Fibroblast of skin of left biceps (primary cell): ENCODE measurements at regions not wholly inside any gene's neighbourhood (a gene's known extent, or its start where the extent isn't known, plus 50 kb on each side); places are given as distances from the start of the nearest gene placed in this dataset.

Experiments
- DNase-seq, 2 experiments: peaks; one replicate each; pipeline ENCODE4 v3.0.0-alpha.2; 2013; ENCODE audit warnings: low read depth in 2 of 2

GRCh38 chr5:81914696-81915095, 57.1 kb upstream of the ATG10 start:
- no peak for DNase-seq

- DNase-seq = no peak
Observed at GRCh38 chr5:81912933-81913332, 58.9 kb upstream of the ATG10 start.

DNA sequence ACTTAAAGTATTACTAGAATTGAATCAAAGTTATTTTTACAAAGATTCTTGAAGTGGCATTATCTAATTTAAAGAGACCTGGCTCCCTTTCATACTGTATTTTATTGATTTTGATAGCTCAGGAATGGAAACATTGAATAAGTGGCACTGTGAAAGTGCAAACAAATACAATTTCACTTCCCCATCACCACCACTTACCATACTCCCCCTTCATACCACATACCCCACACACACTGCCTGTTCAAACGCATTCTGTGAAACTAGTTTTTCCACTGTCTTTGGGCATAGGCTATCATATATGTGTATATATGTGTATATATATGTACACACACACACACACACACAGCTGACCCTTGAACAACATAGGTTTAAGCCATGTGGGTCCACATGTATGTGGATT, 62.1 kb upstream of the ATG10 start:
- no peak for DNase-seq

- no peak for DNase-seq
Observed at GRCh38 chr5:81908771-81909170, 63.1 kb upstream of the ATG10 start.

- DNase-seq = no peak
Observed at GRCh38 chr5:81908044-81908443, 63.8 kb upstream of the ATG10 start.

DNA sequence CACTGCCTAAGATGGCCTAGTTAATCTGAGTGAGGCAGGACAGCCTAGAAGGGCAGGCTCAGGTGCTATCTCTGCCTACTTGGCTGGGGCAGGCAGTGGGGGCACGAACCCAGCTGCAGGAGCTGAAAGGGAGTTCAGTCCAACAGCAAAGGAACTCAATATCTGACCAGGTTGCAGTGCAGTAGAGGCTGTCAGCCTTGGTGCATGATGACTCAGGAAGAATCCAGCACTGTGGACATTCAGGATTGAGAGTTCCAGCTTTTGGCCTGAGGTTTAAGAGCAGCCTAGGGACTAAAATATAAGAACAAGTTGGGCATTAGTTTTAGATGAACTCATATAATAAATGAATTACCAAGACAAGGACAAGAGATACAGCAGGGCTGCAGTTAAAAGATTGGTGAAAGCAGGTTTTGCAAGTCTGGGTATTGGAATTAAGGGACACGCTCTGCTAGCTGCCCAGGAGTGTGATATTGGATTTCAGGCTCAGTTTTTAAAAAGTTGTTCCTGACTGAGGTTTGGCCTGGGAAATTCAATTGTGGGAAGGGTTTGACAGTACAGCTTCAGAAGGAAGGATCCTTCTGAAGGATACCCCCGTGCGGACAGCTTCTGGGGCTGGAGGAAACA, 64.7 kb upstream of the ATG10 start:
- DNase-seq = no peak

DNA sequence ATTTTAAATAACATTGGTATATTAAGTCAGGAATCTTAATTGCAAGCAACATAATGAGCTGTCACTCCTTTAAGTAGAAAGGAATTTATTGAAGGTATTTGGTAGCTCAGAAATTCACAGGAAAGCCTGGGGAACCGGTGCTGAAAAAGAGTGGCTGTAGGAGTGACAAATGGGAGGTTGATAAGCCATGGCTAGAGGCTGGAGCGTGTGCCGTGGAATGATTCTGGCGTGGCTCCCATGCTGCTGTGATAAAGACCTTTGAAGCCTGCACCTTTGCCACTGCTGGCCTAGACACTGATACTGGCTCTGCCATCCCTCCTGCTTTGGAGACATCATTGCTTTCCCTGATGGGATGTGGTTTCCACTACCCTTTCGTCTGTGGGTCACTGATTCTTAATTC, 65.7 kb upstream of the ATG10 start:
- no peak for DNase-seq

GRCh38 chr5:81904861-81905260, 67.0 kb upstream of the ATG10 start:
- DNase-seq = no peak

GRCh38 chr5:81904166-81904565, 67.7 kb upstream of the ATG10 start:
- no peak for DNase-seq

GRCh38 chr5:81901586-81901985, 70.2 kb upstream of the ATG10 start:
- DNase-seq = no peak

- DNase-seq = no peak
Observed at GRCh38 chr5:81899123-81899522, 72.7 kb upstream of the ATG10 start.

- no peak for DNase-seq
Observed at GRCh38 chr5:81898403-81898802, 73.4 kb upstream of the ATG10 start.

DNA sequence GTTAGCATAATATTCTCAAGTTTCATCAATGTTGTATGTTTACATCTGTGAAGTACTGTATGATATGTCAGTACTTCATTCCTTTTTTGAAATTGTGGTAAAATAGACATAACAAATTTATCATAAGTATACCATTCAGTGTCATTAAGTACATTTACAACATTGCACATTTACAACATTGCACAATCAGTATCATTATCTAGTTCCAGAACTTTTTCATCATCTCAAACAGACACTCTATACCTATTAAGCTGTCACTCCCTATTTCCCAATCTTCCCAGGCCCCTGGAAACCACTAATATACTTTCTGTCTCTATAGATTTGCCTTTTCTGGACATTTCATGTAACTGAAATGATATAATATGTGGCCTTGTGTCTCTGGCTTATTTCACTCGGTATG, 75.1 kb upstream of the ATG10 start:
- peak; percentile 2 to 10 for DNase-seq

GRCh38 chr5:81895307-81895706, 76.5 kb upstream of the ATG10 start:
- no peak for DNase-seq

DNA sequence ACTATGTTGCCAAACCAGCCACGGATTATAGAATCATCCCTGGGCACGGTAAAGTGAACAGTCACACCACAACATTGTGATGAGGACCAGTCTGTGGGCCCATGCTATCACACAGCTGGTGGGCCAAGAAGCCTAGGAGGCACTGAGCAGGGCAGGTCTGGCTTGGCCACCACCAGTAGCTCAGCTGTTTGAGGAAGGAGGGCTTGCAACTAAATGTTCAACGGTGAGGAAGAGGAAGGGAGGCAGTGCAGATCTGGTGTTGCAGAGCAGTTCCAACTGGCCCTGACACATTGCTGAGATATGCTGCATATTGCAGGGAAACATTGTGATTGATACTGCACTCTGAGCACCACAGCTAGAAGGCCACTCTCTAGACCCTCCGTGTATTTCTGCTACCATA, 77.9 kb upstream of the ATG10 start:
- DNase-seq = no peak

GRCh38 chr5:81884871-81885270, 87.0 kb upstream of the ATG10 start:
- no peak for DNase-seq

DNA sequence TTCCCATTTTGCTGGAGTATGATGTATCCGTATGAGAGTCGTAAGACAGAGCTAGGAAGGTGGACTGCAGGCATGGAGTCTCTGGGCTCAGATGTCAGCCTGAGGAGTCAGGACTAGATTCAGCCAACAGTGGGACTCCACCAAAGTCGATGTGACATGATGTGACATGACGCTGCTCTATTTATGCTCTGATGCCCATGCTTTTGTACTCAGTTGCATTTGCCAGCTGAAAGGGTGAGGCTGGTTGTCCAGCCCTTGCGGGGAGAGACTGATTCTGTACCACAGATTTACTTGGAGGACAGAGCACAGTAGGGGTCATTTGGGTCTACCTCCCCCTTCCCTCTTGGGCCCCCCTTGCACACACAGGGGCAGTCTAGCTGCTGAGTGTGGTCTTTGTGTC, 88.5 kb upstream of the ATG10 start:
- DNase-seq = no peak

GRCh38 chr5:81881595-81881994, 90.2 kb upstream of the ATG10 start:
- DNase-seq = no peak

- no peak for DNase-seq
Observed at GRCh38 chr5:81879936-81880335, 91.9 kb upstream of the ATG10 start.

DNA sequence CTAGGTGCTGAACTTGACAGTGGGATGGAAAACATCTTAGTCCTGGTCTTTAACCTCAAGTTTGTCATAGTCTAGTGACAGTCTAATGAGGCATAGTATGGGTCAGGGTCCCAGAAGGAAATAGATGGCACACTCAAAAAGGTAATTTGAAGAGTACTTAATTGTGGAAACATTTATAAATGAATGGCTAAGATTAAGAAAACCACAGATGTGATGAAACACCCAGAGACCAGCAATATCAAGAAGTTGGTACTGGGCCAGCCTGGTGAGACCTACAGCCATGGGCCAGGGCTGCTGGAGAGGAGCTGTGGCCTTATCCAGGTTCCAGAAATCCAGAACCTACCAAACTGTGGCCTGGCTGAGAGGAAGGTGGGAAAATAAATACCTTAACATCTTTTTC, 93.5 kb upstream of the ATG10 start:
- DNase-seq = no peak

- DNase-seq = no peak
Observed at GRCh38 chr5:81866994-81867393, 104.8 kb upstream of the ATG10 start.

DNA sequence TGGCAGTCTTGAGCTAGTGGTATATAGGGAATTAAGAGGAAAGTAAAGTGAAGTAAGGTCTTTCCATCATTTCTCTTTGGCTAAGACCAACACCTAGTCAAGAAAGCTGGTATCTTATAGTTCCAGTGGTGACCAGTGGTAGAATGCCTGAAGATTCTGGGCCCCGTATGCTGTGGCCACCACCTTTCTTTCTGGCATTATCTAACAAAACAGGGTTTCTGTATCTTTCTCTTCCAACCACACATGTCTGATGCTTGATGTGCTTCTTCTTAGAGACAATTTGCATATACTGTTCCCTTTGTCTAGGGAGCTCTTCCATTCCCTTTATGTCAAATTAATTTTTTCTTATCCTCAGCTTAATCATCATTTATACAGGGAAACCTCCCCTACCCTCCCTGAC, 109.9 kb upstream of the SSBP2 start:
- DNase-seq = no peak

DNA sequence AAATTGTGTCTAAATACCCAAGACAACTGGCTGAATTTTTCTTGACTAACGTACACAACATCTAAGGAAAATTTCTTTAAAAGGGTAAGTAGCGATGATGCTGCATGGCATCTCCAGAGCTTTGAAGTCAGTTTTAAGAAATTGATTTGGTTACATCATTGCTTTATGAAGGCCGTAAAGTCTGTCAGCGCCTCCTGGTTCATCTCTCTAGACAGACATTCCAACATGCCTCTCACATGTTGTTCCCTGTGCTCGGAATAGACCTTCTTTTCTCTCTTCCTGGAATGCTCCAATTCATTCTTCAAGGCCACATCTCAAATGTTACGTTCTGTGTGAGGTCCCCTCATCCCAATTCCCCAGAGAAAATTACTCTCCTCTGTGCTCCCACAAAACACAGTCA, 108.7 kb upstream of the SSBP2 start:
- peak in 1 of 2 experiments; percentile 21 for DNase-seq
